Activated naive CD8-positive, alpha-beta T cell treated with anti-CD3 and anti-CD28 coated beads, Interleukin-2, amount 50 U/mL, for 16 hours (primary cell): ENCODE measurements at regions not wholly inside any gene's neighbourhood (a gene's known extent, or its start where the extent isn't known, plus 50 kb on each side); places are given as distances from the start of the nearest gene placed in this dataset.
"Not testable (repeated sequence)": the region's sequence is repeated elsewhere in the genome, so short reads cannot be mapped to it uniquely, and the experiment has no call there.

ENCODE experiments used
- DNase-seq: peaks from one replicate; pipeline ENCODE4 v3.0.0-alpha.2; 2020; ENCODE audit warnings: low read depth, low spot score

DNA sequence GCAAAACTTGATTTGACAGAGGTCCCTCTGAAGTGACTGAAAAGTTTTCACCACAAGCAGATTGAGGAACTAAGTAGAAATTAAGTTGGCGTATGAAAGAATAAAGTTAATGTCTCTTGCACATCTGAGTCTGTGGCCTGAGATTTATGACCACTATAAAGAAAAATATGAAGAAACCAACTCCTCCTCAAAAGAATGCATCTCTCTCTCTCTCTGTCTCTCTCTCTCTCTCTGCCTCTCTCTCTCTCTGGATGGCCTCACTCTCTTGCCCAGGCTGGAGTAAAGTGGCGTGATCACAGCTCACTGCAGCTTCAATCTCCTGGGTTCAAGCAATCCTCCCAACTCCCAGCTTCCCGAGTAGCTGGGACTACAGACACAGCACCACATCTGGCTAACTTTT, 55.2 kb downstream of the RPL22L1 start:
- DNase-seq, result no peak

DNA sequence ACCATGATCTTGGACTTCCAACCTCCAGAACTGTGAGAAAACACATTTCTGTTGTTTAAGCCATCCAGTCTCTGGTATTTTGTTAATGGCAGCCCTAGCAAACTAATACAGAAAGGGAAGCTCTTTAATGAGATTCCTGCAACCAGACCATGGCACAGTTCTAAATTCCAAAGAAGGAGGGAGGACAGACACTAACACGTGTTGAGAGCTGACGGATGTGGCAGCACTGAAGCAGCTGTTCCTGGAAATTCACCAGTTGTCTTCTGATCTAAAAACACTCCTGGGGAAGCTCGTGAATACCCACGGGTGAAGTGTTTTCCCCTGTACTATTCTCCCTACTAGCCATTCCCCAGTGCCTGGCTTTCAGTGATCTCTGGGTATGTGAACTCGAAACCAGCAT, 56.7 kb downstream of the RPL22L1 start:
- DNase-seq, result no peak

DNA sequence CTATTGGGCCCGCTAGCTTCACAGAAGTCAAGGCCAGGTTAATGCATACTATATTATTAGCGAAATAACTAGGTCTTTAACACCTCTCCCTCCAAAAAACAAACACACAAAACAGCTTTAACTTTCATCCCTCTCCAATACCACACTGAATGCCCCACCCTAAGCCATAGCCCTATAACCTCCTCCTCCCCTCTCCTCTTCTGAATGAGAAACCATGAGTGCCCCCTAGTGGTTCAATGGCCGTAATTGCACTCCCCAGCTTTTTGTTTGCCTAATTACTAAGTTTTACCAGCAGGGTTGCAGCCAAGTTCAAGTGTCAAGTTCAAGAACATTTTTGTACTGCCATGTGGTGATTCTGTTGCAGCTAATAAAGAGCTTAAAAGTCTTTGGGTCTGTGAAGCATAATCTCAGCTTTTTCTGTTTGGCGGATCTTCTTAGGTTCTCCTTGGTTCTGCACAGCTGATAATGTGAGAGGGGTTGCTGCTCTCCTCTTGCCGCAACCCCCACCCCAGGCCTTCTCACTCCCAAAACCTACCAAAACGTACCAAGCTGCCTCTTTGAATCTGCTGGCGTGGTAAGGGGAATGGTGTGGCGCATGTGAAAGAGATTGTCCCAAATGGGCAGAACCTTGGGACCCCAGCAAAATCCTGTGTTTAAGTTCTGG, 57.9 kb downstream of the RPL22L1 start:
- DNase-seq, result peak; percentile 27

DNA sequence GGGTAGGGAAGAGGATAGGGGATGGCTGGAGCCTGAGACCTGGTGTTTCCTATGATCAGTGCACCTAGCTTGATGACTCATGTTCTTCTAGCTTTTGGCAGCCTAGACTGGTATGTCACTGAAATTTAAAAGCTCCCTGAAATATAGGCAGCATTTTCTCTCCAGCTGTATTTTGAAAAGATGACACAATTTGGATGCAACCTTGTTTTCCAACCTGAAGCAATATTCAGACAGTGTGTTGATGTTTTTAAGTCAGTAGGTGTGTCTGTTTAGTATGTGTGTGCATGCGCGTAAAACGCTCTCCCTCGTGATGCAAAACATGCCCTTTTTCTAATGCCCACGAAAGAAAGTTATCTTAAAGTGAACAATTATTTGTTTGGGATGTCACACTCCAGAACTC, 58.5 kb downstream of the RPL22L1 start:
- no peak for DNase-seq

DNA sequence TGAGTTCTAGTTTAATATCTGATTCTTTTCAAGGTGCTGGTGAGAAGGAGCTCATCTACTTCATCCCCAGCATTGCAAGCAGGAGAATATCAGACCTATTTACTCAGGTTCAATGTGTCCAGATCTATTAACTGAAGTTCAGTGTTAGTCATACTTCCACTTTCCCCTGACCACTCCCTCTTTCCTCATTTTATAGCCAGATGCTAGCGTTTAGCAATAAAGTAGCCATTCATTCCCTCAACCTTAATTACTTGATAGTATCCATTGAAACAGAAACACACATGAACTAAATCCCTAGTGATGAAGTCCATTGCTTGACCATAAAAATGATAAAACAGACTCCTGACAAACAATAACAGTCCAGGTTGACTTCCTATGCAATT, 60.0 kb downstream of the RPL22L1 start:
- no peak for DNase-seq

DNA sequence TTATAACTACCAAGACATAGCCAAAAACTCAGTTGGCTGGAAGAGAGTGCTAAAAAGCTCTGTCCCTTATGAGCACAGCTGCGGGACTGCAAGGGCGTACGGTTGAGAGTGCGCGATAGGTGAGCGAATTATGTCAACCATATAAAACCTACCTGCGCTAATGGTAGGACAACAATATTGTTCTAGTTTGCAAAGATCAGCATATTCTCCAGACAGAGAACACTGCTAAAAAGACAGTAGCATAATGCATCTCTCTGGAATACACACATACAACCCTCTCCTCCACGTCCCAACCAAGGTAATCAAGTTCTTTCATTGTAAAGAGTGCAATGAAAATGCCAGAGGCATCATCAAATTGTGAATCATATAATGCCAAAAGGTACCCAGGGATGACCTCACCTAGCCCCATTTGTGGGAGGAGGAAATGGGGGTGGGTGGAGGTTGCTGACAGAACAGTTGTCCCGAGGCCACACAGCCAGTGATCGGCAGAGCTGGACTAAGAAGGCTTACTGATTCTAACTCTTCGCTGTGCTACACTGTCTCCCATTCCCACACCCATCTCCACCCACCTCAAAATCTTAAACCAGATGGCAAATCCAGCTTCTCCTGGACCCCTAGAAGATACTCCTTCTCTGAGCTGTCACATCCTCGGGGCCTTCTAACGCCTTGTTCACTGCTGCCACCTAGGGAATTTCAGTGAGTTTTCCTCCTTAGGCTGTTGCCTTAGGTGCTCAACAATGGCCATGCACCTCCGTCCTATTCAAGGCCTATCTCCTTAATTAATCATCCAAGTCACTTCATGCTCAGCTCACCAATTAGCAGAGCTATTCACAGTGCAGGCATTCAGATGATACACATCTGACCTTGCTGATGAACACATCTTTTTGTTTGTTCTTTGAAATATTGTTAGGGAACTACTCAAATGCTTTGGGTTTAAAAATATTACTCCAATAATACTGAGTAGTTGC, 60.7 kb downstream of the RPL22L1 start:
- DNase-seq, result no peak

DNA sequence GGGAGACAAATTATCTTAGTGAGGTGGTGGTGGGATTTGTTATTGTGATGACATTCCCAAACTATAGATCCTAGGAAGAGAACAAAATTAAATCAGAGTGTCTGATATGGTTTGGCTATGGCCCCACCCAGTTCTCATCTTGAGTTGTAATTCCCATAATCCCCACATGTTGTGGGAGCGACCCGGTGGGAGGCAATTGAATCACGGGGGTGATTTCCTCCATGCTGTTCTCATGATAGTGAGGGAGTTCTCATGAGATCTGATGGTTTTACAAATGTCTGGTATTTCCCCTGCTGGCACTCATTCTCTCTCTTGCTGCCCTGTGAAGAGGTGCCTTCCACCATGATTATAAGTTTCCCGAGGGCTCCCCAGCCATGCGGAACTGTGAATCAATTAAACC, 62.0 kb downstream of the RPL22L1 start:
- DNase-seq, result no peak

DNA sequence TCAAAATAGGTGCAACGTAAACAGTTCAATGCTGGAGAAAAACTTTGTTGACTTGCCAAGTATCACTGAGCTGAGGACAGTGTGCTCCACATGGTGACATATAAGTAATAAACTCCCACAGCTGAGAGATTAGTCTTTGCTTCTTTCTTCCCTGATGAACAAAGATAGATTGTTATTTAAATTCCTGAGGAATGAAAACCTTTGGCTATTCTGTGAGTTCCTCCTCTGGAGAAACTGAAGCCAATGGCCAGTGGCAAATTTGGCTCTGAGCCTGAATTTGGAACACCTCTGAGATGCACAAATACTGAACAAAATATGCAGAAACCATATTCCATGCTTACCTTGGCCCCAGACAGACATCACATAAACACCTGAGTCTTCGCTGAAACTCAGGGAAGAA, 63.3 kb downstream of the RPL22L1 start:
- no peak for DNase-seq

DNA sequence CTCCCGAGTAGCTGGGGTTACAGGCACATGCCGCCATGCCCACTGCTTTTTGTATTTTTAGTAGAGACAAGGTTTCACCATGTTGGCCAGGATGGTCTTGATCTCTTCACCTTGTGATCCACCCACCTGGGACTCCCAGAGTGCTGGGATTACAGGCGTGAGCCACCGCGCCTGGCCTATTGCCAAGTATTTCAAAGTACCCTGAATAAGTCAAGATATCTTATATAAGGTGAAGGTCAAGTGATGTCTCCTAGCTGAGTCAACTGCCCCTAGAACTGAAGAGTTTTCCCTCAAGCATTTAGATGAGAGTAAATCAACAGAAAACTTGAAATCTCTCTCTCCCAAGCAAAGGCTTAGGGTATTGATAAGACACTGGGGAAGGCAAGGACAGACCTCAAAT, 63.9 kb downstream of the RPL22L1 start:
- DNase-seq, result no peak

DNA sequence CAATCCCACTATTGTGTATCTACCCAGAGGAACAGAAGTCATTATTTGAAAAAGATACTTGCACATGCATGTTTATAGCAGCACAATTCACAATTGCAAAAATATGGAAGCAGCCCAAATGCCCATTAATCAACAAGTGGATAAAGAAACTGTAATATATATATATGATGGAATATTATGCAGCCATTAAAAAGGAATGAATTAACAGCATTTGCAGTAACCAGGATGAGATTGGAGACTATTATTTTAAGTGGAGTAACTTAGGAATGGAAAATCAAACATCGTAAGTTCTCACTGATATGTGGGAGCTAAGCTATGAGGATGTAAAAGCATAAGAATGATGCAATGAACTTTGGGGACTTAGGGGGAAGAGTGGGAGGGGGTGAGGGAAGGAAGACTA, 64.7 kb downstream of the RPL22L1 start:
- not testable (repeated sequence) for DNase-seq

DNA sequence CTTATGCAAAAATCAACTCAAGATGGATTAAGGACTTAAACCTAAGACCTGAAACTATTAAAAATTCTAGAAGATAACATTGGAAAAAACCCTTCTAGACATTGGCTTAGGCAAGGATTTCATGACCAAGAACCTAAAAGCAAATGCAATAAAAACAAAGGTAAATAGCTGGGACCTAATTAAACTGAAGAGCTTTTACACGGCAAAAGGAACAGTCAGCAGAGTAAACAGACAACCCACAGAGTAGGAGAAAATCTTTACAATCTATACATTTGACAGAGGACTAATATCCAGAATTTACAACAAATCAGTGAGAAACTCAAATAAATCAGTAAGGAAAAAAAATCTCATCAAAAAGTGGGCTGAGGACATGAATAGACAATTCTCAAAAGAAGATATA, 65.4 kb downstream of the RPL22L1 start:
- not testable (repeated sequence) for DNase-seq

DNA sequence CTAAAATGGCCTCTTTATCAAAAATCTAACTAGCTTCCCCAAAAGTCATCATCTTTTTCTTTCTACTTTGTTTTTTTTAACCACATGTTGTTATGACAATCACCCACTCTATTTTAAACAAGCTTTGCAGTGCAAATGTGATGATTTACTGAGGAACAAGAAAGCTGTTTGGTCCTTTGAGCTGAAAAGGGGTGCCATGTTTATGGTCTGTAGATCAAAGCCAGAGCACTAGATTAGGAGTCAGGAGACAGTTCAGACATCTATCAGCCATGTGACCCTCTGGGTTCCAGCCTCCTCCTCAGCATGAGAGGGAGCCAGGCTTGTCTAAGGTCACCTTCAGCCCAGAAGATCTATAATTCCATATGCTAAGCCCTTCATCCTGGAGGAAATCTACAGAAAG, 65.9 kb downstream of the RPL22L1 start:
- DNase-seq, result no peak

DNA sequence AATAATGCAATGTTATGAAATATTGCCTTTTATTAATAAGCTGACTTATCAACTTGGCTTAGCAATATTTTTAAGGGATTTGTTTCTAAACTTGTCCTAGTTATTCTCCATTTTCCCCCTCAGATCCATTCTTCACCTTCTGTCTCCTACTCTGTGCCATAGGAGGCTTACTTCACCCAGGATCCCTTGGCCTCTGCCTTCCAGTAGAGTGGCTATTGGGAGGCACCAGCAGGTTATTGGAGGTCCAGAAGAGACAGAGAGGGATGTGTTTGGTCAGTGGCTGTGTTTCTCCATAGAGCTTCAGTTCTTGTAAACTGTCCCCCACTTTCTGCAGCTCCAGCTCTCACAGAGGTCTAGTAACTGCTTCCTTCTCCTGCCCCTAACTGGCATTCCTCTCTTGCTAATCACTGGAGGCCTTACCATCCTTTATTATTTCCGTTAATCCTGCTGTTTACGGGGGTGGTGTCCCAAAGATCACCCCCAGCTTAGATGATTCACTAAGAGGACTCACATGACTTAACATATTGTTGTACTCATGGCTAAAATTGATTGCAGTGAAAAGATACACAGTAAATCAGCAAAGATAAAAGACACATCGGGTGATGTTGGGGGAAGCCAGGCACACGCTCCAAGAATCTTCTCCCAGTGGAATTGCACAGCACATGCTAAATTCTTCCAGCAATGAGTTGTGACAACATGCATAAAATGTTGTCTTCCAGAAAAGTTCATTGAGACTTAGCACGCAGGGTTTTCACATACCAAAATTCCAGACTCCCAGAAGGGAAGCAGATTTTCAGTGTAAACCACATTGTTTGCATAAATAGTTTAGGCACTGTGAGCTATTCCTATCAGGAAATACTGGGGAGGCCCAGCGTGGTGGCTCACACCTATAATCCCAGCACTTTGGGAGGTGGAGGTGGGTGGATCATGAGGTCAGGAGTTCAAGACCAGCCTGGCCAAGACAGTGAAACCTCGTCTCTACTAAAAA, 67.5 kb downstream of the RPL22L1 start:
- DNase-seq, result no peak

DNA sequence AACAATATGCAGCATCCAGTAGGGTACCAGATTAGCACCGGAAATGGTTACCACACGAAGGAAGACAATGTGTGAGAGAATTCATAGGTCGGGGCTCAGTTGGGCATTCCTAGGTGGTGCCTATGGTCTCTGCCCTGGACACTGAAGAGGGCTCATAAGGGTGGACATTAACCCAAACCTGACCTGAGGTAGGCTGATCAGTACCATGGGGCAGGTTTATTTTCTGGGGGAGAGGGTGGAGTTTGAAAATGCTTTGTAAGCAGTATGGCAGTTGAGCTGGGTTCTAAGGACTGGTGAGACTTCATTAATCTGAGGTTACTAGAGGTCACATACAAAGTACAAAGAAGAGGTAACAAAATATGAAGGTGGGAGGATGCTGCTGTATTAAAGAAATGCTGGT, 68.4 kb downstream of the RPL22L1 start:
- DNase-seq, result no peak

DNA sequence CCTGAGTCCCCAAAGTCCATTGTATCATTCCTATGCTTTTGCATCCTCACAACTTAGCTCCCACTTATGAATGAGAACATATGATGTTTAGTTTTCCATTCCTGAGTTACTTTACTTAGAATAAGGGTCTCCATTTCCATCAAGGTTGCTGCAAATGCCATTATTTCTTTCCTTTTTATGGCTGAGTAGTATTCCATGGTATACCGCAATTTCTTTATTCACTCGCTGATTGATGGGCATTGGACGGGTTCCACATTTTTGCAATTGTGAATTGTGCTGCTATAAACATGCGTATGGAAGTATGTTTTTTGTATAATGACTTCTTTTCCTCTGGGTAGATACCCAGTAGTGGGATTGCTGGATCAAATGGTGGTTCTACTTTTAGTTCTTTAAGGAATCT, 69.7 kb downstream of the RPL22L1 start:
- DNase-seq, result not testable (repeated sequence)

DNA sequence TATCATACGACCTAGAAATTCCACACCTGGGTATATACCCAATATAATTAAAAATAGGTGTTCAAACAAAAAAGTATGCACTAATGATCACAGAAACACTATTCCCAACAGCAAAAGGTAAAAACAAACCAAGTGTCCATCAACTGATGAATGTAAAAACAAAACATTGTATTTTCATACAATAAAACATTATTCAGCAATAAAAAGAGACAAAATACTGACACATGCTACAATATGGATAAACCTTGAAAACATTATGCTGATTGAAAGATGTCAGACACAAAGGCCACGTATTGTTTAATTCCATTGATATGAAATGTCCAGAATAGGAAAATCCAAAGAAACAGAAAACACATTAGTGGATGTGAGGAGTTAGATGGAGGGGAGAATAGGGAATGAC, 71.0 kb downstream of the RPL22L1 start:
- DNase-seq, result no peak

DNA sequence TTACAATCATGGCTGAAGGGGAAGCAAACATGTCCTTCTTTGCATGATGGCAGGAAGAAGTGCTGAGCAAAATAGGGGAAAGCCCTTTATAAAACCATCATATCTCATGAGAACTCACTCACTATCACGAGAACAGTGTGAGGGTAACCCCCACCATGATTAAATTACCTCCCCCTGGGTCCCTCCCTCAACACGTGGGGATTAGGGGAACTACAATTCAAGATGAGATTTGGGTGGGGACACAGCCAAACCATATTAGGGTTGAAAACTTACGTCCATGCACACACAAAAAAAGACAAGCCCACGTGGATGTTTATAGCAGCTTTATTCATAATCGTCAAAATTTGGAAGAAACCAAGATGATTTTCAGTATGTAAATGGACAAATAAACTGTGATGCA, 72.3 kb downstream of the RPL22L1 start:
- DNase-seq, result no peak

DNA sequence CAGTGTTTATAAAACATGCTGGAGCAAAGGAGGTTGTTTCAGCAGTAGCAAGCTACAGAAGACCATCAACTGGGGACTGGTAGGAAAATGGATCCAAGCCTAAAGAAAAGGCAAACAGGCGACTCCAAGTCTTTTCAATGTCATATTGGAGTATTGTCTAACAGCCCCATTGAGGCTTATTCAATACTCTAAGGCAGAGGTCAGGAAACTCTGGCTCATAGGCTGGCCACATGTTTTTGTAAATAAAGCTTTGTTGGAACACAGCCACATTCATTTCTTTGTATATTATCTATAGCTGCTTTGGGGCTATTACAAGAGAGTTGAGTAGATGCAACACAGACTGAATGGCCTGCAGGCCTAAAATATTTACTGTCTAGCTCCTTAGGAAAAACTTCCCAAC, 77.5 kb downstream of the RPL22L1 start:
- no peak for DNase-seq

DNA sequence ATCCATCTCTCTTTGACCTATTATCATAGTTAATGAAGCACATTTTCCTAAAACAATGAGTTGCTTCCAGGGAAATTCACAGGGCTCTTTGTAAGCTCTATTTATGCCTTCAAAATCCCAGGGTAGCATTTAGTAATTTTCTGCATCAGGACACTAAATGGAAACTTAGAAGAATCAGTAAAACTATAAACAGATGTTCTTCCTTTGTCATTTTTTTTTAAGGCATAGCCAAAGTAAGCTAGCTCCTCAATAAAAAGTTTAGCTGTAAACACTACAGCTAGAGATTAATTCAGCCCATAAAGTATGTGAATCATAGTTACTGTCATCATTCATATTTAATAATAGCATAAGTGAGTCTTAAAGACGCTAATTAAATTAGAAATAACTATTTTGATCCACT, 79.3 kb downstream of the RPL22L1 start:
- DNase-seq, result no peak

DNA sequence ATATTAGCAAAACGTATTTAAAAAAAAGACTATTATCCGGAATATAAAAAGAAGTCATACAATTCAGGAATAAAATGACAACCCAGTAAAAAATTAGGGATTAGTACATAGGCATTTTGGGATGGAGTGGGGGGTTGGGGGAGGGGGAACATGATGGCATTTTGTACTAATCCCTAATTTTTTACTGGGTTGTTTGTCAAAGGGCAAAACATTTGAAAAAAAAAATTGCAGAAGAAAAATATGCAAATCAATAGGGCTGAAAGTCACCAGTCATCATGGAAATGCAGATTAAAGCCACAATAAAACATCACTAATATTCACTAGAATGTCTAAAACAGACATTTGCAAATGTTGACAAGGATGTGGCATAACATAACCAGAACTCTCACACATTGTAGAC, 82.5 kb downstream of the RPL22L1 start:
- DNase-seq, result no peak

DNA sequence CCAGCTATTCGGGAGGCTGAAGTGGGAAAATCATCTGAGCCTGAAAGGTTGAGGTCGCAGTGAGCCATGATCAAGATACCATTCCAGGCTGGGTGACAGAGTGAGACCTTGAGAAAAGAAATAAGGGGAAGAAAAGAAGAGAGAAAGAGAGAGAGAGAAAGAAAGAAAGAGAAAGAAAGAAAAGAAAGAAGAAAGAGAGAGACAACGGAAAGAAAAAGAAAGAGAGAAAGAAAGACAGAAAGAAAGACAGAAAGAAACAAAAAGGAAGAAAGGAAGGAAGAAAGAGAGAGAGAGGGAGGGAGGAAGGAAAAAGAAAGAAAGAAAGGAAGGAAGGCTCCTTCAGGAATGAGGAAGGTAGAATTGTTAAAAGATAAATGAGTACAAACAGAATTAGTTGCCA, 84.5 kb downstream of the RPL22L1 start:
- no peak for DNase-seq

DNA sequence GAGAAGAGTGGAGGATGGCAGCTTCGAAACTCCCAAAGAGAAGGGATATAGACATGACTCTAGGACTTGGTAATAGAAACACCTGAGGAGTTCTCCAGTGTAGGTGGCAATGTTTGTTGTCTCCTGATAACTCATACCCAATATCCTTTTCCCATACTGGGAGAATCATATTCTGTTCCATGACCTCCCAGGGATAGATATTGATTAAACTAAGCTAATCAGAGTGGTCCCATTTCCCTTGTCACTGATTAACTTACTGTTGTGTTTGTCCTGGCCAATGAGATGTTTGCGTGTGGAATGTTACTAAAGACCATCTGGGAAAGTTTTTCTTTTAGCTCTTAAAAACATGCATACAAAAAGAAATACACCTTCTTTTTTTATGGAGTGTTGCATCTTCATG, 85.6 kb downstream of the RPL22L1 start:
- DNase-seq, result no peak
